Spleen (tissue), 7 donors: ENCODE measurements at regions not wholly inside any gene's neighbourhood (a gene's known extent, or its start where the extent isn't known, plus 50 kb on each side); places are given as distances from the start of the nearest gene placed in this dataset.

ENCODE experiments used
- POLR2A ChIP-seq, 3 donors: fragments of 450-650 bp; IDR thresholded peaks; one replicate each; pipeline ENCODE4 v1.5.1; 2017; ENCODE audit warnings: antibody characterized with exemption in 3 of 3, mild to moderate bottlenecking in 1 of 3
- TF ChIP-seq, protein P1 (sequence below), 11 experiments: fragments of 200-600 bp in 7 of 11; fragments of 450-650 bp in 4 of 11; sonication (generic) in 4 of 11; IDR thresholded peaks in 8 of 11; conservative IDR thresholded peaks in 3 of 11; 1 replicate in 7 of 11; 2 replicates in 4 of 11; pipeline versions ENCODE4 v1.4.0 to v1.8.0; 2016 to 2021; ENCODE audit warnings: antibody characterized with exemption in 11 of 11, inconsistent platforms in 4 of 11, mild to moderate bottlenecking in 1 of 11
- donor health status: DM: no; HTN: no; CAD: no; lungs with moderate emphysema.
- donor health status: DM: no; HTN: no; CAD: no.
- donor health status: DM: no; HTN: no; CAD: no.

DNA sequence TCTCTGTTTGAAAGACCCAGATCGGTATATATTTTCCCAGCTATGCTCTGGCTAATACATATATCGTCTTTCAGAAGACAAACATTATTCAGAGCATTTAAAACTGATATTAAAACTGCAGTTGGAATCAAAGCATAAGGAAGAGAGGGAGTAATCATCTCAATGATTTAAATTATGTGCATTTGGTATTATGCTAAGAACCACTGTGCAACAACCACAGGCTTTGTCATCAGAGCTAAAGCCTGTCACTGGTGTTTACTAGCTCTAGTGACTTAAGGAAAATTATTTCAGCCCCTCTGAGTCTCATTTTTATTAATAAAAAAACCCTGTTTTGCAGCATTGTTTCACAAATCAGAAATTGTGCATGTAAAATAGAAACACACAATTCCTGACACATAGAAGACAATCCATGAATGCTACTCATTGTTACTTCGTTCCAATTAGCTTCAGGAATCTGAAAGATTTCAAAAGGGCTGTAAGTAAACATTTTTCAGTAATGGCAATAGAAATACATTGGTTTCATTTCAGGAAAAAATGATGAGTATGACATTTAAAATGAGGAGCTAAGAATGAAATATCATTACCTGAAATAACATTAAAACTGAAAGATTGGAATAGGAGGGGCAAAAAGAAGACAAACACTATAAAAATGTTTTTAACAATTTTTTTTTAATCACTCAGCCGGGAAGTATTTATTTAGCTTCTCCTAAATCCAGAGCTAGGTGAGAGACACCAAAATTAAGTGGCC is 136.5 kb upstream of the ADAMTS18 start:
- TF ChIP-seq POLR2A (IDR thresholded peaks at IDR 0.05), result no peak
- TF ChIP-seq, protein P1, sequence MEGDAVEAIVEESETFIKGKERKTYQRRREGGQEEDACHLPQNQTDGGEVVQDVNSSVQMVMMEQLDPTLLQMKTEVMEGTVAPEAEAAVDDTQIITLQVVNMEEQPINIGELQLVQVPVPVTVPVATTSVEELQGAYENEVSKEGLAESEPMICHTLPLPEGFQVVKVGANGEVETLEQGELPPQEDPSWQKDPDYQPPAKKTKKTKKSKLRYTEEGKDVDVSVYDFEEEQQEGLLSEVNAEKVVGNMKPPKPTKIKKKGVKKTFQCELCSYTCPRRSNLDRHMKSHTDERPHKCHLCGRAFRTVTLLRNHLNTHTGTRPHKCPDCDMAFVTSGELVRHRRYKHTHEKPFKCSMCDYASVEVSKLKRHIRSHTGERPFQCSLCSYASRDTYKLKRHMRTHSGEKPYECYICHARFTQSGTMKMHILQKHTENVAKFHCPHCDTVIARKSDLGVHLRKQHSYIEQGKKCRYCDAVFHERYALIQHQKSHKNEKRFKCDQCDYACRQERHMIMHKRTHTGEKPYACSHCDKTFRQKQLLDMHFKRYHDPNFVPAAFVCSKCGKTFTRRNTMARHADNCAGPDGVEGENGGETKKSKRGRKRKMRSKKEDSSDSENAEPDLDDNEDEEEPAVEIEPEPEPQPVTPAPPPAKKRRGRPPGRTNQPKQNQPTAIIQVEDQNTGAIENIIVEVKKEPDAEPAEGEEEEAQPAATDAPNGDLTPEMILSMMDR (IDR thresholded peaks at IDR 0.05 in 8 of 11, conservative IDR thresholded peaks at IDR 0.05 in 3 of 11), result no peak
